Chondrocyte (in vitro differentiated cells): ENCODE measurements at regions not wholly inside any gene's neighbourhood (a gene's known extent, or its start where the extent isn't known, plus 50 kb on each side); places are given as distances from the start of the nearest gene placed in this dataset.

Experiments used
- DNase-seq: peaks from one replicate; pipeline ENCODE4 v3.0.0; 2021; ENCODE audit warnings: mixed read lengths, low spot score
- H3K27ac Mint-ChIP-seq: one replicate; pipeline ENCODE4 v1.8.0; 2021; ENCODE audit warnings: mild to moderate bottlenecking, moderate library complexity, mixed read lengths; ENCODE audit not compliant: unreplicated experiment
- H3K27me3 Mint-ChIP-seq: 2 replicates; pipeline ENCODE4 v1.8.0; 2021; ENCODE audit warnings: low read depth, mixed read lengths
- H3K36me3 Mint-ChIP-seq: 2 replicates; pipeline ENCODE4 v1.8.0; 2021; ENCODE audit warnings: low read depth, mixed read lengths
- H3K4me1 Mint-ChIP-seq: 2 replicates; pipeline ENCODE4 v1.8.0; 2021; ENCODE audit warnings: low read depth, mild to moderate bottlenecking, mixed read lengths
- H3K4me3 Mint-ChIP-seq: one replicate; pipeline ENCODE4 v1.8.0; 2021; ENCODE audit warnings: mild to moderate bottlenecking, moderate library complexity, mixed read lengths; ENCODE audit not compliant: unreplicated experiment
- H3K9me3 Mint-ChIP-seq: 2 replicates; pipeline ENCODE4 v1.8.0; 2021; ENCODE audit warnings: low read depth, mixed read lengths
- CTCF ChIP-seq: fragments of 200-600 bp; sonication (generic); IDR thresholded peaks from 2 replicates; pipeline ENCODE4 v1.5.0; 2021; ENCODE audit warnings: antibody characterized with exemption, mild to moderate bottlenecking, moderate library complexity

GRCh38 chr2:133863106-133863800 is 295.0 kb upstream of the NCKAP5 start:
- Mint-ChIP-seq H3K4me1 (no peaks in the 10 kb centered on the region), H3K27me3 (peaks cover 27% of the 10 kb centered on the region), H3K9me3 (no peaks in the 10 kb centered on the region), H3K27ac (no peak overlapping the region), H3K4me3 (no peak overlapping the region), H3K36me3 (no peaks in the 10 kb centered on the region)
- DNase-seq: no peak
- no peak for TF ChIP-seq CTCF

GRCh38 chr2:133865141-133865540 is 296.9 kb upstream of the NCKAP5 start:
- Mint-ChIP-seq H3K9me3 (no peaks in the 10 kb centered on the region), H3K4me1 (no peaks in the 10 kb centered on the region), H3K36me3 (no peaks in the 10 kb centered on the region), H3K27me3 (peaks cover 25% of the 10 kb centered on the region), H3K27ac (no peak overlapping the region), H3K4me3 (no peak overlapping the region)
- DNase-seq: no peak
- no peak for TF ChIP-seq CTCF

GRCh38 chr2:133867166-133867565 is 298.9 kb upstream of the NCKAP5 start:
- H3K27ac Mint-ChIP-seq: no peak overlapping the region
- H3K9me3 Mint-ChIP-seq: peaks cover 8% of the 10 kb centered on the region
- peaks cover 28% of the 10 kb centered on the region for H3K27me3 Mint-ChIP-seq
- no peaks in the 10 kb centered on the region for H3K36me3 Mint-ChIP-seq
- DNase-seq: no peak
- no peaks in the 10 kb centered on the region for H3K4me1 Mint-ChIP-seq
- H3K4me3 Mint-ChIP-seq: no peak overlapping the region
- no peak for TF ChIP-seq CTCF

GRCh38 chr2:133871545-133872209 is 303.4 kb upstream of the NCKAP5 start:
- no peaks in the 10 kb centered on the region for H3K4me1 Mint-ChIP-seq
- no peak for DNase-seq
- H3K27me3 Mint-ChIP-seq: peaks cover 26% of the 10 kb centered on the region
- H3K36me3 Mint-ChIP-seq: no peaks in the 10 kb centered on the region
- peaks cover 8% of the 10 kb centered on the region for H3K9me3 Mint-ChIP-seq
- H3K27ac Mint-ChIP-seq: no peak overlapping the region
- TF ChIP-seq CTCF: no peak
- no peak overlapping the region for H3K4me3 Mint-ChIP-seq

GRCh38 chr2:133878326-133878725 is 310.1 kb upstream of the NCKAP5 start:
- H3K4me1 Mint-ChIP-seq: no peaks in the 10 kb centered on the region

More at GRCh38 chr2:133878326-133878725, 310.1 kb upstream of the NCKAP5 start:
- H3K9me3 Mint-ChIP-seq: no peaks in the 10 kb centered on the region
- H3K27ac Mint-ChIP-seq: no peak overlapping the region
- H3K4me3 Mint-ChIP-seq: no peak overlapping the region
- no peak for DNase-seq
- no peaks in the 10 kb centered on the region for H3K36me3 Mint-ChIP-seq
- H3K27me3 Mint-ChIP-seq: peaks cover 46% of the 10 kb centered on the region
- TF ChIP-seq CTCF: no peak
